HG03135 (cell line): ENCODE measurements at regions not wholly inside any gene's neighbourhood (a gene's known extent, or its start where the extent isn't known, plus 50 kb on each side); places are given as distances from the start of the nearest gene placed in this dataset.

Source experiments
- ATAC-seq: cut with Tn5 transposase; IDR thresholded peaks from one replicate; pipeline ENCODE4 v1.9.1; 2021; ENCODE audit warnings: mild to moderate bottlenecking, moderate library complexity; ENCODE audit not compliant: unreplicated experiment

DNA sequence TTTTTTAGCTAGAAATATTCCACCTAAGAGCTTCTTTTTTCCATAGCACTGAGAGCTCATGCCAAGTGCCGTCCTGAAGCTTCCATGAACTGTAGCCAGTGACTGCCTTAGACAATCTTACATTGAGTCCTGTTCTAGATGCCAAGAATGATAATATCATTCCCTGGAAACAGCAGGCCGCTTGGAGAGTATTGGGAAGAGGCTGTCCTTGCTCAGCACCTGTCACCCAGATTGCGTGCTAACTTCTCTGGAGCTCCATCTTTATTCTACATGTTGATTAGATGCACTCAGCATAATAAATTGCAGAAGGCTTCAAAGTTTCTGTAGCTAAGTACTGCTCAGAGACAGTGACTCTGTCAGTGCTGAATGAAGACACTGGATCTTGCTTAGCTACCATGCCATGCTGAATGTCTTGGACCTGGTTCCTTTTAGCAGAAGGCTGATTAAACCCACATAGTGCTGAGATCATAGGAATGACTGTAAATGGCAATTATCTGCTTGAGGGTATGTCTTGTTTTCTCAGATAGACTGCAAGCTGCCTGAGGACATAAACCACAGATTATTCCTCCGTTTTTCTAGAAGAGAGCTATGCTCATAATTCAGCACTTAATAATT is 83.1 kb upstream of the IRF2BP2 start:
- ATAC-seq = no peak

DNA sequence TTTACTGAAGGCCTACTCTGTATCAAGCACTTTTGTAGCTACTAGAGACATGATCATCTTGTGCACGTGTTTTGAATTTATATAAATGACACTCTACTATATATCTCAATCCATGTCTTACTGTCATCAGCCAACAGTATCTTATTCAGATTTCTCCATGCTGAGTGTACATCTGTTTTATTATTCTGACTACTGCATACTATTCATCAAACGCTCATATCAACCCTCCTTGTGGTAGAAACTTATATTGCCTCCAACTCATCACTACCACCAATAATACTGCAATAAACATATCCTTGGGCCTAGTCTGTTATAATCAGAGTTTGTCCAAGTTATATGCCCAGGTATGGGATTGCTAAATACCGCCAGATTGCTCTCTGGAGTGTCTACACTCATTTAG is 81.6 kb upstream of the IRF2BP2 start:
- ATAC-seq = no peak

DNA sequence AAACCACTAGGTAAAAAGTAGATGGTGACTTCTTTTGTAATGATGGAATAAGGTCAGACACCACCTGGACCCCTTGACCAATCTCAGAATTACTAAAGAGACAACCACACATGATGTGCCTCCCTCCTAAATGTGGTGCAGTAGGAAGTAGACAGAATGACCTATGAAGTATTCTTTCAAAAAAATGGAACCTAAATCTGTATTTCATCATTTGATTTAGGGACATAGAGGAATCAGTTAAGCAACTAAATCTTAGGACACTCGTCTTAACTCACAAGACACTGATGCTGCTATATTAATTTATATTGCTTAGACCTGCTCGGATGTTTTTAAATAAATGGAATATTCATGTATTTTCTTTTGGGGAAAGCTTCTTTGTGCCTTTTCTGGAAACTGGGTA is 80.9 kb upstream of the IRF2BP2 start:
- no peak for ATAC-seq

DNA sequence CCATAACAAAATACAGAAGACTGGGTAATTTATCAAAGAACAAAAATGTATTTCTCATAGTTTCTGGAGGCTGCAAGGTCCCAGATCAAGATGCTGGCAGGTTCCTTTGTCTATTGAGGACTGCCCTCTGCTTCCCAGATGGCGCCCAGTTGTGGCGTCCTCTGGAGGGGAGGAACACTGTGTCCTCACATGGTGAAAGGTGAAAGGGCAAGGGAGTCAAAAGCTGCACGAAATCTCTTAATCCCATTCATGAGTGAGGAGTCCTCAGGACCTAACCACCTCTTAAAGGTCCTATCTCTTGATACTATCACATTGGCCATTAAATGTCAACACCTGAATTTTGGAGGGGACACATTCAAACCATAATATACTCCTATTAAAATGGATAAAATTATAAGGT is 79.3 kb upstream of the IRF2BP2 start:
- ATAC-seq = no peak

DNA sequence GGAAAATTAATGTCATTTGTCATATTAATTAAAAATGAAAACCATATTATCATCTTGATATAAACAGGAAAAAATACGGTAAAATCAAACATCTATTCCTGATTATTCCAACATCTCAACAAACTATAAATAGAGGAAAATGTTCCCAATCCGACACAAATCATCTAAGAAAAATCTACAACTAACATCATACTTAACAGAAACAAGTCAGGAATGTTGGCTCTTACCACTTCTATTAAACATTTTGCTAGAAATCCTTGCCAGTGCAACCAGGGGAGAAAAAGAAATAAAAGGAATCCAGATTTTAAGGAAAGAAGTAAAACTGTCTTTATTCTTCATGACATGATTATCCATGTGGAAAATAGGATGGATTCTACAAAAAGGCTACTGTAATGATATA is 77.0 kb upstream of the IRF2BP2 start:
- ATAC-seq = no peak

DNA sequence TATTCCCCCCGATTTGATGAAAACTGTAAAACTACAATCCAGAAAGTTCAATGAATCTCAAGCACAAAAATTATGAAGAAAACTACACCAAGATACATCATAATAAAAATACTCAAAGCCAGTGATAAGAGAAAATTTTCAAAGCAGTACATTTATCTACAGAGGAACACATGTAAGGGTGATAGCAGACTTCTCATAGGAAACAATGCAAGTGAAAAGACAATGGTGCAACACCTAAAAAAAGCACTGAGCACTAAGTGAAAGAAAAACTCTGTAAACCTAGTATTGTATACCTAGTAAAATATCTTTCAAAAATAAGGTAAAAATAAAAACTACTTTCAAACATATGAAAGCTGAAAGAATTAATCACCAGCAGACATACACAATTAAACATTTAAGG is 76.1 kb upstream of the IRF2BP2 start:
- ATAC-seq = no peak

DNA sequence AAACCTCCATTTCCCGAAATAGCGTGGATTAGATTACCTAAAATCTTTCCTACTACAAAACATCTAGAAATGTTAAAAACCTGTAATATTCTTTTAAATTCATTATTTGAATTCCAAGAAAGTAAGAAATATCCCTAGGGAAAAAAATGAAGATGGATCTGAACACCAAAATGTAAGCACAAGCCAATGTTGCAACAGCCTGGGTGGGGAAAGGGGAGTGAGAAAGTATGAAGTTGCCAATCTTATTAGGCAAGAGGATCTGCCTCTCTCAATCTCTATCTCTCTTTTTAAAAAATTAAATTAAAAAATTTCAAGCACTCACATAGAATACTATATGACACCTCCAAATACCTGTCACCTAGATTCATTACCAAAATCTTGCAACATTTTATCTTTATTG is 74.9 kb upstream of the IRF2BP2 start:
- ATAC-seq = no peak

DNA sequence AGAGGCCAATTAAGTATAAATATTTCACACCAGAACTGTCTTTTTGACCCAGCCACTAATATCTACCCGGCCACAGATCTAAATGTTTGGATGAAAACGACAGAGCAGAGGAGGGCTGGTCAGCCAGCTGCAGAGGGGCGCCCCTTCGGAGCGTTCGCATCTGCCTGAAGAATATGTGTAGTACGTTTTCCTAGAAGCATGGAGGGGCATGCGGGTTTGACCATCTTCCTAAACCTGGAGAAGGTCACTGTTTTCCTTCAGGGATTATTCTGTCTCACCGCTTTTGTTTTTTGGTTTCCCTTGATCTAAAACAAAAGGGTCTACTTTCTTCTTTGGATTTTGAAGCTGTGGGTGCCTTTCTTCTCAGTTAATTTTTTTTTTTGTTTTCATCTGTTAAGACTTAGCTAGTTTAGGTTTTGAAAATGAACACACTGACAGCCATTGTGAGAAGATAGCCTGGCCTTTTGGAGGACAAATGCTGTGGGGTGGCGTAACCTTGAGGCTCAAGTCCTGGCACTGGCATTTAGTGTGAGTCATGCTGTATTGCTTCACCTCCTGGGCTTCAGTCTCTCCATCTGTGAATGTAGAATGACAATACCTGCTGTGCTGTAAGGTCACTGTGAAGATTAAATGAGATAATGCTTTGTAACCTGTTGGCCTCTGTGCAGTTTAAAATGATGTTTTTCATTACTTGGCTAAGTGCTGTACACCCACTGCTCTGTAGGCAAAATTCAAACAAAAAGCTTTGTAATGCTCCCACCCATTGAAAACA is 74.1 kb upstream of the IRF2BP2 start:
- no peak for ATAC-seq

DNA sequence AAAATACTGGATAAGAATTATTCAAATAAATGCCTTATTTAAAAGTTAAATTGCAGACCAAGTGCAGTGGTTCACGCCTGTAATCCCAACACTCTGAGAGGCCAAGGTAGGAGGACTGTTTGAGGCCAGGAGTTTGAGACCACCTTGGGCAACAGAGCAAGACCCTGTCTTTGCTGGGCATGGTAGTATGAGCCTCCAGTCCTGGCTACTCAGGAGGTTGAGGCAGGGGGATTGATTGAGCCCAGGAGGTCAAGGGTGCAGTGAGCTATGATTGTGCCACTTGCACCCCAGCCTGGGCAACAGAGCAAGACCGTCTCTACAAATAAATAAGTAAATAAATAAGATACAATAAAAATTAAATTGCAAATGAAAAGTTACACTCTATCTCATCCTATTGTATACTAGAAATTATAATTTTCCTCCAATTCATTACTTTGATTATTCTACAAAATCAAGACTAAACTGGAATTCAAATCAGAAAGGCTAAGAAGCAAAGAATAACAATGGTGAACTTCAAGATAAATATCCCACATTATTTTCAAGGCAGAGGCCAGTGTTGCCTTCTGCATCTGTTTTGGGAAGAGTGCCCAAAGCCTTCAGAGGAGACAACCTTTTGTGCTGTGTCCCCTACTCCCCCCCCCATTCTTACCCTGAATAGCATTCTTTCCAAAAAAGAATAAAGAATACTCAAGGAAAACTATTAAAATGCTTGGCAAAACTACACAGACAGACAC is 73.3 kb upstream of the IRF2BP2 start:
- no peak for ATAC-seq

DNA sequence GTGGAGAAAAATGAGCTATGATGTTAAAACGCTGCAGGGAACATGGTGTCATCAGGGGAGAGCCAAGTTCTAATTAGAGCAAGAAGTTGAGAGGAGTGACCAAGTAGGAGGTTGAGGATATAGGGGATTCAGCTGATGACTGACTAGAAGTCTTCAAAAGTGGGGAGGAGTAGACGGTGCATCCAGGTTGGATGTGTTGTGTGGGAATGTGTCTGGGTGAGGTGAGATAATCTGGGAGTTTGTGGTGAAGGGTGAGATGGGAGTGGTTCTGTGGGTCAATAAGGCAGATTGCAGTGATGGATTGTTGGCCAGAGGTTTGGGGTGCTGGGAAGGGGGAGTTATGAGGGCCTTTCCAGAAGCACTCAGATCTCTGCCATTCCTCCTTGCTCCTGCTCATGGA is 72.0 kb upstream of the IRF2BP2 start:
- ATAC-seq = no peak

DNA sequence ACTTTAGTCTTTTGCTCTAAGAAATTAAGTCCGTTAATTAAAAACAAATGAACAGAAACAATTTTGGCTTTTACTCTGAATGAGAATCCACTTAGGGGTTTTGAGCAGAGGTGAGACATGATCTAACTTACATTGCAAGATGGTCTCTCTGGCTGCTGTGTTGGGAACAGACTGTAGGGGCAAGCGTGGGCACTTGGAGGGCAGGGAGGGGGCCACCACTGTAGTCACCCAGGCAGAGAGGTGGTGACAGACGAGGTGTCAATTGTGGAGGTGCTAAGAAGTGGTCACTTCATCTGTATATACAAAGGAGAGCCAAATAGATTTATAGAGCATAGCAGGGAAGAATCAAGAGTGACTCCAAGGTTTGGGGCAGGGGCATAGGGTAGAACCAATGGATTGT is 71.1 kb upstream of the IRF2BP2 start:
- no peak for ATAC-seq

DNA sequence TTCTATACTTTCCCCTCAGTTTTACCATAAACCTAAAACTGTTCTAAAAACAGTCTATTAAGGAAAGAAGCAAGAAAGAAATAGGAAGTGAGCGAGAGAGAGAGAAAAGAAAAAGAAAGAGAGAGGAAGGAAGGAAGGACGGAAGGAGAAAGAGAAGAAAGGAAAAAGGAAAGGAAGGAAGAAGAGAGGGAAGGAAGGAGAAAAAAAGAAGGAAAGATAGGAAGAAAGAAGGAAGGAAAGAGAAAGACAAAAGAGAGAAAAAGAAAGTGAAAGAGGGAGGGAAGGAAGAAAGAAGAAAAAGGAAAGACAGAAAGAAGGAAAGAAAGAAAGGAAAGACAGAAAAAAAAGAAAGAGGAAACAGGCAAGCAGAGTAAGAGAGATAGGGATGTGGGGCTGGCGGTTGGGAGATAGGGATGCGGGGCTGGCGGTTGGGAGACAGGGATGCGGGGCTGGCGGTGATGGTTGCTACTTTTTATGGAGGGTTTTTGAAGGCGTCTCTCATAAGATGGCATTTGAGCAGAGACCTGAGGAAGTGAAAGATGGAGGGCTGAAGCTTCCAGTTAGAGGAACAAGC is 70.4 kb upstream of the IRF2BP2 start:
- ATAC-seq = no peak

DNA sequence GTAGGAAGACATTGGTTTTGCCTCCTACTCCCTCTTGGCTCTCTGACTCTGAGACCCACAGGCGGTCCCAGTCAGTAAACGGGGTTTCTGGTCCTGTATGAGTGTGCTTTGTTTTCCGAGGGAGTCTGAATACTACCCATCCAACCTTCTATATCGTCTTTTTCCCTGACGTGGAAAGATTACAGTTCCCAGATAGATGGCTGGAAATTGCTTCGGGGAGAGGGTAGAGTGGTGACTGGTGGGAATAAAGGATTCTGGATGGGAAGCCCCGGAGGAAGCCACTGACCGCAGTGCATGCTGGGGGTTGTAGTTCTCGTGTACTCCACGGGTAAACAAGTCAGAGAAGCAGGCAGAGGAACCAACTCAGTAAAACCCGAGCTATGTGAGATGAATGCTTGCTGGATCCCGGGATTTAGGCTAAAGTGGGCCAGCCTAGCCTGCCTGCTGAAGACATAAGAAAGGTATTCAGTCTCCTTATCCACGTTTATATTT is 66.2 kb upstream of the IRF2BP2 start:
- ATAC-seq = peak; percentile 86

DNA sequence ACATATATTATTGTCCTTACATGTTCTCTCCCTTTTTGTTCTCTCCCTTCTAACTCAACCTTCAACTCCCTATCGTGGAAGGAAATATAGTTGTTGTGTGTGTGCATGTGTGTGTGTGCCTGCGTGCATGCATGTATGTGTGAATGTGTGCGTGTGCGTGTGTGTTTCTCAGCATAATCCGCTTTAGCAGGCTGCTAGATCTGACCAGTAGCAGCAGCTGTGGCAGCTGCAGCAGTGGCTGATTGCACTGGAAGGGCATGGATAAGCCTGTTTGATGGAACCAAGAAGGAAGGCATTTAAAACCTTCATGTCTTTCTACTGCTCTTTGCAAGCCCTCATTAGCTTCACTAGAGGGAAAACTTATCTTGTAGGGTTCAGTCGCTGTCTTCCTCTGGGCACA is 65.6 kb upstream of the IRF2BP2 start:
- ATAC-seq = no peak

DNA sequence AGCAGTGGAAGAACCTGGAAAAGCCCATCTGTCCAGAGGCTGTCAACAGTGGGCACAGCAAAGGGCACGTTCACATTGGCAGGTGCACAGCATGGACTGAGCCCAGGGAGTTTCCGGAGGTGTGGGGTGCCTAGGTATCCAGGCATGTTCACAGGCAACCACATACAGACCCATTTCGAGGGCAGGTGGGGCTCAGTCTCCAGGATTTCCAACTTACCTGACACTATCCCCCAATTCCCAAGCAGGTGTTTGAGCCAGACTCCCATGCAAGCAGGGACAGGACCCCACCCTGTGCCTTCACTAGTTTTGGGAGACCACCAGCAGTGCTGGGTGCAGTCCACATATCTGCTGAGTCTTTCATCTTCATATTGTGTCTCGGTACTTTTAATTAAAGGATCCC is 65.0 kb upstream of the IRF2BP2 start:
- no peak for ATAC-seq

DNA sequence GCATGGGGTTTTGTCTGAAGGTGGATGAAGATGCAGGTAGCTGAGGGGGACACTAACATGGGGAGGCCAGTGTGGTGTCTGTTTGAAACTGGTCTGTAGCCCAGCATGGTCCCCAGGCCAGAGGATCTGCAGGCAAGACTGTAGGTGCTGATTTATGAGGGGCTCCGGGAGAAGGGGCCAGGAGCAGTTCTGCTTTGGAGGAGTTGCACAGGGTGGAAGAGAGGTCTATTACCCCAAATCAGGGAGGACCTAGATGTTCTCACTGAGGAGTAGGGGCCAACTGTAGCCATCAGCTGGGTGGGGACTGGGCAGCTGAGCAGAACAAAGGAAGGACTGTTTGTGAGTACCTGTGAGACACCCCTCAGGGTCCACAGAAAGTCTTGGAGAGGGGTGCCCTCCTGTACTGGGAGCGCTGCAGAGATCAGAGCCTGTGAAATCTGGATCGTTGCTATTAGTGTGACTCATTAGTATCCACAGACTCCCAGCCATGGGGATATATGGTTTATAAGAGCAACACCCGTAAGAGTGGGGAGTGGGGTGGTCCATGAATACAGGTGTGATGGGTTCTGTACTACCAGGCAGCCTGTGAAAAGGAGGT is 64.3 kb upstream of the IRF2BP2 start:
- ATAC-seq = no peak

DNA sequence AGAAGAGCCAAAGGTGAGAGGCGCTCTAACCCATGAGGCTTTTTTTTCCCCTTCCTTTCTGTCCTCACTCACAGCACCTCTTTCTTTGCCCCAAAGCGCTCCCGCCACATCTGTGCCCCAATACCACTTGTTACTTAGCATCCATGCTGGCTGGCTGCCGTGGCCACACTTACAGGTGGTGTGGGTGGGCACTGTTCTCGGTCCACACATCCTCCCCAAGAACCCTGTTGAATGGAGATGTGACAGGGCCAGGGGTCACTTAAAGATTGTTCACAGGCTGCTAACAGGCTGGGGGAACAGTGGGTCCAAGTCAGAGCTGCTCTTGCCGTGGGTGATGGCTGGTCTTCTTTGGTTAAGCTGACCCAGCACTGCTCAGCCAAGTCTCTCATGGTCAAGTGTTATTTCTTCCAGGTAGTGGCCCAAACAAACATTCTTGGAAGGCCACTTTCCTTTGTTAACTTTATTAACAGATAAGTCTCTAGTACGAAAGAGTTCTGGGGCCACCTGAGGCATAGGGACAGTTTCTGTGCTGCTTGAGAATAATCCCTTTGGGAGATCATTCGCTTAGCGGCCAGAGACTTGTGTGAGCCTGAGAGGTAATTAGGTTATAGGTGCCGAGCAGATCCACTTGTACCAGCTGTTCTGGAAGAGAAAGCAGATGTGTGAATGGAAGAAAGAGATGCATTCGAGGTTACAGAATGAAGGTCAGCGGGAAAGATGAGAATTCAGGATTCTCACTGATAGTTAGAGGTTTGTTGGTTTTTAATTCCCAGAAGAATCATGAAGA is 62.6 kb upstream of the IRF2BP2 start:
- no peak for ATAC-seq

DNA sequence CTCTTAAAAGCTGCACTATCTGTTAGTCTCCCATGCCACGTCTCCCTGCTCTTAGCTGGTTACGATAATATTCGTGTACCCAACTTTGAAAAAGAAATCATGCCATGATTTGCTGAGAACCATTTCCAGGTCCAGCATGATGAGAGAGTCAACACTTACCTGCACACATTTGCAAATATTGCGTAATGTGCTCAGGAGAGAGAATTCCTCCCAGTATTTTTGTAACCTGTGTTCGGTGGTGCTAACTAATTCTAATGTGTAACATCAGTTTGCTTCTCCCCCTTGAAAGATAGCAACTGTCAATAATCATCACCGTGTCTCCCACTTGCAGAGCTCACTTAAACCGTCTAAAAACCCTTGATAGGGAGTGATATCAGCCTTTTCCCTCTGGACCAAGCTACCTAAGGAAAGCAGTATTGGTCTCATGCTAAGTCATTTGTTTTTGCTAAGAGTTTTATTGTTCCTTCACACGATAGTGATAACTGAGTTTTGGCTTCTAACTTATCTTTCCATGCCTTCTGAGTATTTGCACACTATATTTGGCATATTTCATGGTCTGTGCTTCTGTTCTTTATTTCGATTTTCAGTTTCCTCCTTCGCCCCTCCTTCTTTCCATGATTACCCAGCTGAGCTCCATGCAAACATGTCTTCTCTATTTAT is 61.1 kb upstream of the IRF2BP2 start:
- no peak for ATAC-seq

DNA sequence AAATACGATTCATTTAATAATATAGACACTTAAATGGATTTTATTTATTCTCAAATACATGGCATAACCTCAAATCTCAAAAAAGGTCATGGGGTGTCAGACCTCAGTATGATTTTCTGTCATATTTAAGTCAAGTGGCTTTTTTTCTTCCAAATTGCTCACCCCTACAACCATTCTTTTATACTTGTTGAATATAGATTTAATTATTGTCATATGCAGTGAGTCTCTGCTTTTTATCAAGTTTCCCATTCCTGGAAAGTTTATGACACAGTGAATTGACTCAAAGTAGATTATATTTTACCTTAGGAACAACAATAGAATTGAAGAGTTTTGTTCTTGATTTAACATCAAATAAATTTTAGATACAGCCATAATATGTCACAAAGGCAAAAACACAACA is 59.5 kb upstream of the IRF2BP2 start:
- ATAC-seq = no peak

DNA sequence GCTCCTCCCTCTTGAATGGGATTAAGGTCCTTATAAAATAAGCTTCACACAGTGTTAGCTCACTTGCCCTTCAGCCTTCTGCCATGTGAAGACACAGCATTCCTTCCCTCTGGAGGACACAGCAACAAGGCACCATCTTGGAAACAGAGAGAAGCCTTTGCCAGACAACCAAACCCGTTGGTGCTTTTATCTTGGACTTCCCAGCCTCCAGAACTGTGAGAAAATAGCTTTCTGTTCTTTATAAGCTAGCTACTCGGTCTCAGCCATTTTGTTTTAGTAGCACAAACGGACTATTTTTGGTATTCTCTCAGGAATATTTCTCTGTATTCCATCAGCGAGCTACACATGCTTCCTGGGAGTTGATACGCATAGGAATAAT is 58.6 kb upstream of the IRF2BP2 start:
- no peak for ATAC-seq
